ENCODE measurements at regions not wholly inside any gene's neighbourhood (a gene's known extent, or its start where the extent isn't known, plus 50 kb on each side); places are given as distances from the start of the nearest gene placed in this dataset.

GRCh38 chr7:1310936-1311335 is 78.3 kb downstream of the UNCX start:
- no peak for TF ChIP-seq CTCF (tag by site-specific recombination; IDR thresholded peaks at IDR 0.05)
- no peak for TF ChIP-seq YY1 (tag by site-specific recombination; IDR thresholded peaks at IDR 0.05)
- no peak for TF ChIP-seq ZSCAN16 (tag by site-specific recombination; IDR thresholded peaks at IDR 0.05)

Measured in HEK293 (cell line).